ENCODE measurements at regions not wholly inside any gene's neighbourhood (a gene's known extent, or its start where the extent isn't known, plus 50 kb on each side); places are given as distances from the start of the nearest gene placed in this dataset.

DNA sequence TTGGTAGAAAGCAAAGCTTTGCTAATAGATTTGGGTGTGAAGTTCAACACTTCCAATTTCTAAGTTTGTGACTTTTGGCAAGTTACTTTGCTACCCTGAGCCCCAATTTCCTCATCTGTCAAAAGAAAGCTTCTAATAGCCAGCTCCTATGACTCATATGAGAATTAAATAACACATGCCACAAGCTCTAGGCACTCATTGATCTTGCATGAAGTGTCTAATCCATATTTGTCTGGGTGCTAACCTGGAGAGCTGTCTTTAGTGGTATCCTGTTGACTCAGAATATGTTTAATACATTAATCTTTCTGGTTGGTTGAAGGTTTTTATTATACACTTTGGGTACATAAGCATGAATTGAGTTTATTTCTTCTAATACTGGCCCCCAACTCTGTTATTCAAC, 188.8 kb downstream of the POSTN start:
- DNase-seq (ENCODE audit: low read depth in 2 of 2): no peak

DNA sequence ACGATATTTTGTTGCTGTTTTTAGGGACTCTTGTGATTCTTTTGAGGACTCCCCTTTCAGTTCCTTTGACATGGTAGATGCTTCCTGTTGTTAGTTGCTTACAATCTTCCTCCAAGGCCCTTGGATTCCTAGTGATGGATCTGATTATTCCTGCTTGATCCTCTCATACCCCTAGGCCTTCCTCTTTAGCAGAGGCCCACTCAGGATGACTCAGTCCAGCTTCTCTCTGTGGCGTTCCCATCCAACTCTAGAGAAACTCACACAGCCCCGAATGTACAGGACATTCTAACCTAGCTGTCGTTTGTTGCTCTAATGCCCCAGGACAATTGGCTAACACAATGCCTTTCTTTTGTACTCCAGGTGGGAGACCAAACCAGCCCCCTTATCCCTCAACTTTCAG, 191.4 kb downstream of the POSTN start:
- DNase-seq (ENCODE audit: low read depth in 2 of 2): no peak

DNA sequence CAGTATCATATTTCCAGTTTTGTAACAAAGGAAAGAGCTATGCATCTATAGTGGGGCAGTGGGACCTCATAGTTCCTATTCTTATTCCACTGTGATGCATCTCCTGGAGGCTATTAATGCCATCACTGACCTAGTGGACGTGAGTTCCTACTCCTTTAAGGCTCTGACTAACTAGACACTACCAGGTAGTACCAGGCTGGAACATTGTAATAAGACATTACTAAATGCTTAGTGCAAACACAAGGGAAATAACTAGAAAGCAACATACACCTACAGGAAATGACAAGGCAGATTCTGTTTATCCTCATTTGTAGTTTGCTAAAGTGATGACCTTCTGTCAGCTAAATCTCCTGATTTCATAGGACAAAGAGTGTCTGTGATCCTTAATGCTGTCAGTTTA, 192.5 kb downstream of the POSTN start:
- DNase-seq (ENCODE audit: low read depth in 2 of 2): no peak

DNA sequence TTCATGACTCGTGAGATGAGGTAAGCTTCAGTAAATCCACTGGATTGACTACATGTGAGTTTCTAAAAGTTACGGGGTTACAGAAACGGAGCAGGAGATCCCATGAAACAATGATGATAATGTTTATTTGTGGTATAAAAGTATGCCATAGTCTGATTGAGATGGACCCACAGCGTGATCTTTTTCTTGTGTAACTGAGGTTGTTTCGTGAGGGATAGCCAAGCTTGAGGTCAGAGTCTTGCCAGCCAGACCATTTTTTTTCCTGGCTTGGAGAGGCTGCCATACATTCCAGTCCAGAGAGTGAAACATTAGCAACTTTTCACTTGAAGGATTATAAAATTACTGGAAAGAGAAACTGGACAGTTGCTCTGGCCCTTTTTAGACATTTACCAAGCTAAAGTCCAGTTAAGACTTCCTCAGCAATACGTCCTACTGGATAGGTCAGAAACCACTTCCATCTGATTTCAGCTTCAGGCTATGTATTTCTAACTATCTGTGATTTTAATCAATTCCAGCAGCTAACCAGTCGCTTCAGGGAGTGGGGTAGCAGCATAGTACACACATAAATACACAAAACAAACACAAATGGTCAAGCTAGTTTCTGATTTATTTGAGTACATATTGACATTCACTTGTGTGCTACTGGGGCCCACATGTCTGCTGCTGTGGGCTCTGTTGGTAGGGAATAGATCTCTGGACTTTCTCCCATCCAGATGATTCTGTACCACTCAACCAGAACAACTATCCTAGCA, 194.6 kb downstream of the POSTN start:
- DNase-seq (ENCODE audit: low read depth in 2 of 2): no peak

DNA sequence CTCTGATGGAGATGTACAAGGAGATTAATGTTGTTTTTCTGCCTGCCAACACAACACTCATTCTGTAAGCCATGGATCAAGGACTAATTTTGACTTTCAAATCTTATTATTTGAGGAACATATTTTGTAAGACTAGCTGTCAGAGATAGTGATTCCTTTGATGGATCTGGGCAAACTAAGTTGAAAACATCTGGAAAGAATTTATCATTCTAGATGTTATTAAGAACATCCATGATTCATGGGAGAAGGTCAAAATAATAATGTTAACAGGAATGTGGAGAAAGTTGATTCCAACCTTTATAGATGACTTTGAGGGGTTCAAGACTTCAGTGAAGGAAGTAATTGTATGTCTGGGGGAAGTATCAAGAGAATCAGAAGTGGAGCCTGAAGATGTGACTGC, 196.8 kb downstream of the POSTN start:
- DNase-seq (ENCODE audit: low read depth in 2 of 2): no peak

DNA sequence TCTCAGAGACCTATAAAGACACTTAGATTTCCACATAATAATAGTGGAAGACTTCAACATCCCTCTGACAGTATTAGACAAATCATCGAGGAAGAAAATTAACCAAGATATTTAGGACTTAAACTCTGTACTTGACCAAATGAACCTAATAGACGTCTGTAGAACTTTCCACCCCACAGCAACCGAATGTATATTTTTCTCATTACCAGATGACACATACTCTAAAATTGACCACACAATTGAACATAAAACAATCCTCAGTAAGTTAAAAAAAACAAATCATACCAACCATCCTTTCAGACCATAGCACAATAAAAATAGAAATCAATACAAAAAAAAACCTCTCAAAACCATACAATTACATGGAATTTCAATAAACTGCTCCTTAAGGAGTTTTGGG, 201.0 kb downstream of the POSTN start:
- no peak for DNase-seq (ENCODE audit: low read depth in 2 of 2)

DNA sequence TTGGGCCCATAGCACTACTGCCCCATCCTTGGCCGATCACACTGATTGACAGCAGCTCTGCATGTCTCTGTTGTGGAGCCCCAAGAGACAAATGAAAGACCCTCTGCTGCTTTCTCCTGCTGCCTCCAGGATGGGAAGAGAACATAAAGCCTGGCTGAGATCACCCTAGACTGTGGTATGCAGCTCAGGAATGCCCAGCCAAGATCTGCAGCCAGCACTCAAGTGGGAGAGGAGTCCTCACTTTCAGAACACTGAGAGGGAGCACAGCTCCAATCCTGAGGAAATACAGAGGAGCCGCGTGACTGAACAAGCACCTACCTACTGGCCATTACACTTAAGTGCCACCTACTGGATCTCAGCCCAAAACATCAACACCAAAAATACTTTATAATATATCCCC, 203.0 kb downstream of the POSTN start:
- DNase-seq (ENCODE audit: low read depth in 2 of 2): no peak

DNA sequence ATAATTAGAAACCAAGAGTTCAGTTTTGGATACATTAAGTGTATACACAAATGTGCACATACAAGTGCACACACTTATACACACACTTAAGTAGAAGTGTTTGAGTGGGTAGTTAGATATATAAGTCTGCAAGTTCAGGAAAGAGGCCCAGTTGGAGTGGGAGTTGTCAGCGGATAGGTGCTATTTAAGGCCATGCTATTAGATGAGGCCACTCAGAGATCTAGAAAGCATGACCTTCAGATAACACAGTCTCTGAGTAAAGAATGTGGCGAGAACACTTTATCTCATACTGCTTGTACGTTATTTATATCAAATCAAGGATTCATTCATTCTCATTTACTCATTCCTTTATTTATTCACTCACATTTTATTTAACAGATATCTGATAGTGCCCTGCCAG, 206.2 kb downstream of the POSTN start:
- DNase-seq (ENCODE audit: low read depth in 2 of 2): no peak

DNA sequence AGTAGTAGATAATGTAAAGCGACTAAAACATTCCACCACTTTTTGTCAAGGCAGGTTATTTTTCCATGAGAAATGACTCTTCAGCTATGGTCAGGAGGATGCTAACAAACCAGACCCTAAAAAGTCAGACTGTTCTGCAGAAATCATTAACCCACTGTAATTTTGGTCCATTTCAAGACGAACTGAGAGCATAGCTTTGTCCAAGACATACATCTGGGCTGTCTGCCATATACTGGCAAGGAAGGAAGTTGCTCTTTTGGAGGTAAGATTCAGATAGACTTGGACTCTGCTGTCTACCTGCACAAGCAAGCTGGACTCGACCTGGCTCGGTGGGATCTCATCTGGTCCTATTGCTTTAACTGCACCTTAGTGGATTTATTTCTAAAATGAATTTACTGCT, 207.8 kb downstream of the POSTN start:
- no peak for DNase-seq (ENCODE audit: low read depth in 2 of 2)

DNA sequence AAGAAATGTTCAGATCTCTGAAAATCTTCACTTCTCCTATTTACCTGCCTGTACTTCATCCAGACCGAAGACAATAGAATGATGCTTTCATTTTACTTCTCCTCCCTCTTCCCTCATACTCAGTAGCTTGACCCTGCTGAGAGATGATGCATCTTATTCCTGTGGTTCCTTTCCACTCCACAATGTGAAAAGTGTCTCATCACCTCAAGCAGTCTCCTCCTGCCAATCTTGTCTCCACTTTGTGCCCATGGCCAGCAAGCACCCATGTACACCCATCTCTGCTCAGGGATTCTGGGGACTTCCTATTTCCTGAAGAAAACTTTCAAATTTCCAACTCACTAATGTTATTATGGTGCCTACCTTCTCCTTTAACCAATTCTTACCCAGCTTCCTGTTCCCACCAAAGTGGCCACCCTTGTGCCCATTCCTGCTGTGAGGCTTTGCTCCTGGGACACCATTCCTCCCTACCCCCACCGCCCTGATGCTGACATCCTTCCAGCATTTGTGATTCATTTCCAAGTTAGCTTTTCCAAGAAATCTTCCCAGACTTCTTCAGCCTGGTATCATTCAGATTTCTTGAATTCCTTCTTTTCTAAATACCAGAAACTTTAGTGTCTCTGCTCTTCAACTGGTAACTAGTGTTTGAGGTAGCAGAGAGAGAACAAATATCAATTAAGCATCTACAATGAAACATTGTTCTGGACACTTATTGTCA, 212.5 kb downstream of the POSTN start:
- DNase-seq (ENCODE audit: low read depth in 2 of 2): no peak

DNA sequence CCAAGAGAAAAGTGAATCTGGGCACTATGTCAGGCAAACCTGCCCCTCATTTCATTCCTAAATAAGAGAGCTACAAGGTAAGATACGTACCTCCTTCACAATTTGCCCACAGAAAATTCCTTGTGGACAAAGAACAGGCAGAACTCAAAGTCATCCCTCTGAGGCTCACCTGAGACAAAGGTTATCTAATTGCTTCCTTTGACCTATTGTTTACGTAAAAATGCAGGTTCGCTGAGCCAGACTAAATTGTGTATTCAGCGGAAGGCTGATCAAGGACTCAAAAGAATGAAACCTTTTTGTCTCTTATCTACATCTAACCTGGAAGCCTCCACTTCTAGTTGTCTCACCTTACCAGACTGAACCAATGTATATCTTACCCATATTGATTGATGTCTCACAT, 213.3 kb downstream of the POSTN start:
- DNase-seq (ENCODE audit: low read depth in 2 of 2): no peak

DNA sequence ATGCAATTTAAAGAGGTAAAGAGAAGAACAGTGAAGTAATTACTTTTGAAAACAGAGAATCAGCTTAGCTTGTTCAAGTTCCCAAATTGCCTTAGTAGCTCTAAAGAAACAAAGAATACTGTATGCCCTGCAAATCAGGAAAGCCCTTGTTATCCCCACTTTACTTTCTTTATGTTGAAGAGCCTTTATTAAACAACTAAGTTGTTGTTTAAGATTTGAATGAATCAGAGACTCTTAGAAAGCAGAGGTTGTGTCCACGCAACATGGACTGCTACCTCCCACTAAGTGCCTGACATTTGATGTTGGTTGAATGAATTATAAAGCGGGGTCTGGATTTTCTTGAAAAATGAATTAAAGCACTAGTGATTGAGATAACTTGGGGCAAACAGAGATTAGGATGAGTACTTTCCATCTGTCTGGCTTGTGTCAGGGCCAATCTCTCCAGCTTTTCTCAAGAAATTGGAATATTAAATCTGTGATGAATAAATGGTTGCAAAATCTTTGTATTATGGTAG, 214.7 kb downstream of the POSTN start:
- DNase-seq (ENCODE audit: low read depth in 2 of 2): no peak

DNA sequence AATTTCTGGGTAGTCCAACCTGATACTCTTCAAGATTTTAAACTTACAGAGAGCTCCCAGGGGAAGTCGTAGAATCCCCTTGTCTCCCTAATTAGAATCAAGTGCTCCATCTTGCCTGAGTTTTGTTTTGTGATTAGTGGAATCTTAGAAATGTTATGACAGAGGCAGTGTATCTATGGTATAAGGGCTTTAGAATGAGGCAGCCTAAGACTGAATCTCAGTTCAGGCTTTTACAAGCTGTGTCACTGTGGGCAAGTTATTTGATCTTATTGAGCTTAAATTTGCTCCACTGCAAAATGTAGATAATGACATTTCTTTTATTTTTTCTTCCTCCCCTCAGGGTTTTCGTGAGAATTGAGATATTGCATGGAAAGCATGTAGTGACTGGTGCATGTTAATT, 215.5 kb downstream of the POSTN start:
- no peak for DNase-seq (ENCODE audit: low read depth in 2 of 2)

DNA sequence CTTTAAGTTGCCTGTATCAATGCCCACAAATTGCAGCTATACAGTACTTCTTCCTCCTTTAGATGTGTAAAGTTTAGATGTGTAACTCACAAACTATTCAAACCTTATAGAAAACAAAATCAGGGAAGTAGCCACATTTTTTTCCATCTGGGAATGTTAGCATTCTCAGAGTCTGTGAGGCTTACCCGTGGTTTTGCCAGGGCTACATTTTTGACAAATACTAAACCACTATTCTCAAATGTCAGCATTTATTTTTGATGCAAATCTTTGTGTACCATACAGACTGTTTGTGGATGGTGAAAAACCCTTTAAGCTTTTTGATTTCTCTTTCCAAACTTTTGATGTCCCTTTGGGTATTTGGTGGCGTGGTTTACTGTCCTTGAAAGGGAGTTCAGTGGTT, 216.4 kb downstream of the POSTN start:
- no peak for DNase-seq (ENCODE audit: low read depth in 2 of 2)

DNA sequence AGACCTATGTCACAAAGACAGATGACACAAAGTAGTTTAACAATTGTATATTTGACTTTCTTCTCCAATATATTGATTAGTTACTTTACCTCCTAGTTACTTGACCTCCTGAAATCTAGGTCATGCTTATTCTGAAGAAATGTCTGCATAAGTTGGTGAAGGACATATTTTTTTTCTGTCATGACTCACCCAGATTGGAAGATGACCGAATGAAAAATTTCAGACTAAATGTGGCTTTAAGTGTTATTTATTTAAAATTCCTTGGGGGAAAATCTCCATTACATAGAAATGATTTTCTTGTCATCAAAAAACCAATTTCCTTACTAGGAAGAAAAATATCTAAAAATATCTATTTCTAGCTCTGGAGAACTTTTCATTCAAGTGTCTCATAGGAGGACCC, 217.1 kb downstream of the POSTN start:
- DNase-seq (ENCODE audit: low read depth in 2 of 2): no peak

DNA sequence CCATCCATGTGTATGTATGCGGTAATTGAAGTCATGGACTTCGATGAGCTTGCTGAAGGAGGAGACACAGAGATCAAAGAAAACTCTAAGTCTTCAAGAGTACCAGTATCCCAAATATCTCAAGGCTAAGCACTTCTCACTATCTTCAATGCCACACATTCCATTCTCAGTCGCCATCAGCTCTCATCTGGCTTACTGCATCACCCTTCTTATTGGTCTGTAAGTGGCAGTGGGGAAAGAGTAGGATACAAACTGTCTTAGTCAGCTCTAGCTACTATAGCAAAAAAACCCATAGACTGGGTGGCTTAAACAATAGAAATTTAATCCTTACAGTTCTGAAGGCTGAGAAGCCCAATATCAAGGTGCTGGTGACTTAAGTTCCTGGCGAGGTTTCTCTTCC, 218.7 kb downstream of the POSTN start:
- DNase-seq (ENCODE audit: low read depth in 2 of 2): no peak

DNA sequence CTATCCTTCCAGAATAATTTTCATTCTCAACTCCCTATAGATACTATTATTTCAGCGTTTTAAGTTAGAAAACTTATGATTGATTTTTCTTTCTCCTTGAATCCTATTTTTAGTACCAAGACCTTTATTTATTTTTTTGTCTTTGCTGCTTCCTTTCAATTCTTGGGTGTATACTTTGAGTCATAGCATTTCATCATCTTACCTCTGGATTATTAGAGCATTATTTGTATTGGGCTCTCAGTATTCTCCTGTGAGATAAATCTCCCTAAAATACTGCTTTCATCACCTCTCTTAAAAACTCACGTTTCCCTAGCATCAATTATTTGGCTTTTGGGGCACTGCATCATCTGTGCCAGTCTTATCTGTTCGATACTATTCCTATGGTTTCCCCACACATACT, 222.8 kb downstream of the POSTN start:
- no peak for DNase-seq (ENCODE audit: low read depth in 2 of 2)

DNA sequence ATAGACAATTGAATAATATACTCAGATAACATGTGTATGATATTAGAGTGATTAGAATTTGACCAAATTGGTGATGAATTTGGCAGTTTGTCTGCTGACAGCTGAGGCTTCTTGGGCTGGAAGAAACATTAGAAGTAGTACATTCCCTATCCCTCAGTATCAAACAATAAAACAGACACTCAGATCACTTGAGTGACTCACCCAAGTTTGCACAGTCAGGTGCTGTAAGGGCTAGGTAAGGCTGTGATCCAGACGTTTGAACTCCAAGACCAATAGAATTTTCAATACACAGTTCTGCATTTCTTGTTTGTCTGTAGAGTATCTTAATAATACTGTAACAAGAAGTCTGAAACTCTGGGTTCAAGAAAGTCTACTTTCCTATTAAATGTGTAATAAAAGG, 223.5 kb downstream of the POSTN start:
- no peak for DNase-seq (ENCODE audit: low read depth in 2 of 2)

DNA sequence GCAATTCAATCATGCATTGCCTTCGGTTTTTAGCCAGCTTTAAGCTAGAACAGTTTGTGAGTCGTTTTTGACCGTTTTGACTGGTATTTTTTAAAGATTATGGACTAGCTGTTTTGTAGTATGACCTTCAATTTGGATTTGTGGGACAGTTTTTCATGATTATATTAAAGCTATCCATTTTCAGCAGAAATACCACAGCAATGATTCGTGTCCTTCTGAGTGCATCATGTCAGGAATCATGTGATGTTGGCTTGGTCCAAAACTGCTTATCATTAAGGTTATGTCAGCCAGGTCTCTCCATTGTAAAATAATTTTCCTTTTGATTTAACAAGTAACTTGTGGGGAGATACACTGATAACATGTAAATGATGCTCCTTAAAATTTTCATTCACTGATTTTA, 229.0 kb downstream of the POSTN start:
- peak in 1 of 2 donors; percentile 16 for DNase-seq (ENCODE audit: low read depth in 2 of 2)

DNA sequence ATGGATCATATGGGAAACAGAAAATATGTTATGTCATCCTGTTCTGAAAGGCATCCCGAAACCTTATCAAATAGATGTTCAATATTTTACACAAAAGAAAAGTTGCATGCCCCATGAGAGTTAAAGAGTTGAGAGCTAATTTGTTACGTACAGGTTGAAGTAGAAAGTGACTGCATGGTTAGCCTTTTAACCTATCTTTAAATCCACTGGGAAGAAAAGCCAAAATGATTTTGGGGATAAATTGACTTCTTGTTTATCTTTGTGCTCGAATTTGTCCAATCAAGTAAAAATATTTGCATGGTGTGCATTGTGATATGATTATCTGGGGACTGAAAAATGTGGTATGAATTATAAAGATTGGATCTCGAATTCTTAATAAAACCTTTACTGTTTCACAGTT, 230.1 kb downstream of the POSTN start:
- DNase-seq (ENCODE audit: low read depth in 2 of 2): no peak

DNA sequence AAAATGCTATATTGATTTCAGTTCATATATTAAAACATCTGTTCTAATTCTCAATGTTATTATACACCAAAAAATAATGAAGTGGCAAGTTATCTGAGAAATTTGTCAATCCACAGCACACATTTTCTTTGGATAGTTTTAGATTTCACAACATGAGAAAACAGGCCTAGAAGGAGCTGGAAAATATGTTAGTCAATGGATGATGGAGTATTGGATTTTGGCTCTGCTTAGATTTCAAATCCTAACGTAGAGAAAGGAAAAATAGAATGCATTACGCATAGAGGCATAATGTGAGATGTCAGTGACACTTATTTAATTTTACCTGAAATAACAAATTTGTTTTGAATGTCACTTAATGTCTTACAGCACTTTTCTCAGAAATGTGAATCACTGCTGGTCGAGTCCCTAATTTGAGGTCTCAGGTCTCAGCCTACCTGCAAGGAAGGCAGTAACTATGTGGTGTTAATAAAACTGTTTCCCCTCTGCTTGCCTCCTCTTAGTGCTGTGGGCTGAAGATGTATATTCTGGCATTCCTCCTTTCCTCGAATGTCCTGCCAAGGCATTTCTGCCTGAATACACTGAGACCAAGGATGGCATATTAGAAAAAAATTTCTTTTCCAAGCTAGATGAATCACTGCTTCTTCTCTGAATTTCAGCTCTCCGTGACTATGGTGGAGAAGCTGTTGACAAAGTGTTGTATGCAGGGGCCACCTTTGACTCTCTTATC, 232.4 kb downstream of the POSTN start:
- DNase-seq (ENCODE audit: low read depth in 2 of 2): no peak

DNA sequence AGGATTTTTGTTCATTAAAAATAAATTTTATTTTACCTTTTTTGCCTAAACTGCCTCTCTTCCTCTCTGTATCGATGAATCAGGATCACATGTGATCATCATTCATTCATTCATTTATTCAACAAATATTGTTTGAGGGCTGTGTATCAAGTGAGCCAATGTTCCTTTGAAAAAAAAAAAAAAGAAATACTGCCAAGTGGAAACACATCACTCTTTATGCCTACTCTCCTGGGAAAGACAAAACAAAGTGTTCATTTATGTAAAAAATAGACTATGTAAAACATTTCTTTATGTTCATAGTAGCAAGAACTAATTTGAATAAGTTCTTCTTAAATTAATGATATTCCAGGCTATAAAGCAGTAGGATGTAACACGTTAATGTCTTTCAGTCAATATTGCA, 233.1 kb downstream of the POSTN start:
- DNase-seq (ENCODE audit: low read depth in 2 of 2): no peak

DNA sequence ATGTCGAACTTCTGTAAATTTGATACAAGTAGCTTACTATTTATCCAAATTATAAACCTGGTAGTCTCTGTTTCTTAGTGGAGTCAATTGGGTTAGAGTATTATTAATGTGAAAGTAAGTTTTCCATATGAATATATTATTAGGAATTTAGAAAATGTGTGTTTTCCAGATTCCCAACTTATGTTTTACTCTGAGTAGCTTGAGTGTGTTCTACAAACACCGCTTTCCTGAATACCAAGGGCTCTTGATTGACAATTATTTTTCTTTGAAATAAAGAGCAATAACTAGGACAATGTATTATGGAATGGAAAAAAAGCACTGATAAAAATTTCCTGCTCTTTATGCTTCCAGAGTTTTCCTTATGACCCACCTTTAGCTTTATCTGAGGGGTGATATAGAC, 233.6 kb downstream of the POSTN start:
- no peak for DNase-seq (ENCODE audit: low read depth in 2 of 2)

Data from dermis microvascular lymphatic vessel endothelial cell (primary cell).